Stimulated activated CD4-positive, alpha-beta T cell treated with anti-CD3 and anti-CD28 coated beads, Interleukin-2, amount 100 ng/mL, for 48 hours (primary cell): ENCODE measurements at regions not wholly inside any gene's neighbourhood (a gene's known extent, or its start where the extent isn't known, plus 50 kb on each side); places are given as distances from the start of the nearest gene placed in this dataset.

ENCODE experiments used
- DNase-seq, 2 donors: peaks; one replicate each; pipeline ENCODE4 v3.0.0-alpha.2; 2020

- DNase-seq = no peak
Observed at GRCh38 chr22:27212617-27213177, 555.3 kb downstream of the MIAT start.

- no peak for DNase-seq
Observed at GRCh38 chr22:27213294-27213693, 555.9 kb downstream of the MIAT start.

- no peak for DNase-seq
Observed at GRCh38 chr22:27213766-27214581, 556.6 kb downstream of the MIAT start.

- no peak for DNase-seq
Observed at GRCh38 chr22:27214691-27215090, 557.3 kb downstream of the MIAT start.

- DNase-seq = no peak
Observed at GRCh38 chr22:27215871-27216270, 558.5 kb downstream of the MIAT start.

- no peak for DNase-seq
Observed at GRCh38 chr22:27216444-27216843, 559.1 kb downstream of the MIAT start.

GRCh38 chr22:27217154-27217553 is 559.8 kb downstream of the MIAT start:
- DNase-seq = no peak

GRCh38 chr22:27218012-27218920 is 560.9 kb downstream of the MIAT start:
- DNase-seq = no peak

GRCh38 chr22:27219036-27219435 is 561.6 kb downstream of the MIAT start:
- no peak for DNase-seq

- no peak for DNase-seq
Observed at GRCh38 chr22:27220339-27220738, 563.0 kb downstream of the MIAT start.

GRCh38 chr22:27222178-27222577 is 564.8 kb downstream of the MIAT start:
- no peak for DNase-seq

GRCh38 chr22:27223317-27224177 is 566.2 kb downstream of the MIAT start:
- no peak for DNase-seq

- no peak for DNase-seq
Observed at GRCh38 chr22:27224485-27225374, 567.3 kb downstream of the MIAT start.

- DNase-seq = no peak
Observed at GRCh38 chr22:27226666-27227065, 569.3 kb downstream of the MIAT start.

- no peak for DNase-seq
Observed at GRCh38 chr22:27228771-27229170, 571.4 kb downstream of the MIAT start.

- DNase-seq = no peak
Observed at GRCh38 chr22:27230189-27230588, 571.4 kb downstream of the MN1 start.

GRCh38 chr22:27231266-27231665 is 570.3 kb downstream of the MN1 start:
- no peak for DNase-seq

- DNase-seq = no peak
Observed at GRCh38 chr22:27232077-27232476, 569.5 kb downstream of the MN1 start.

GRCh38 chr22:27237080-27237741 is 564.3 kb downstream of the MN1 start:
- DNase-seq = no peak

- no peak for DNase-seq
Observed at GRCh38 chr22:27238935-27239510, 562.5 kb downstream of the MN1 start.

GRCh38 chr22:27239520-27239919 is 562.0 kb downstream of the MN1 start:
- DNase-seq = no peak
